ENCODE measurements at regions not wholly inside any gene's neighbourhood (a gene's known extent, or its start where the extent isn't known, plus 50 kb on each side); places are given as distances from the start of the nearest gene placed in this dataset.

DNA sequence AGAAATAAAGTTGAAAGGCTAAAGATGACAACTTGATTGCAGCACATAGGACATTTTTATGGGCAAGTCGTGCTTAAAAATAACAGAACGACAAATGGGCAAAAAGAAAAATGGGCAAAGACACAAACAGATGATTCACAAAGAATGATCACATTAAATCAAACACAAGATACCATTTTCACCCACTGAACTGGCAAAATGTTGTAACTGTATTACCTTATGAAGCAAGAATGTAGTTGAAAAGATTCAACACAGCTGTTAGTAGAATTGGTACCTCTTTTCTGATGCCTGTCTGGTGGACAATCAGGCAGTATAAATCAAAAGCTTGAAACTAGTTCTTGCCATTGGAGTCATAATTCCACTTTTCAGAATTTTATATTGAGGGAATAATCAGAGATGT is 81.0 kb upstream of the PALM2AKAP2 start:
- H3K9me2 ChIP-seq (ENCODE audit: insufficient read depth), result no peaks in the 10 kb centered on the region
- H3K9ac ChIP-seq (ENCODE audit: low read length), result no peak overlapping the region
- intact Hi-C loops (cut with micrococcal nuclease), result no loop called here
- no peak for TF ChIP-seq ELF1 (IDR thresholded peaks at IDR 0.05; ENCODE audit: borderline replicate concordance, low read depth)
- no peak for TF ChIP-seq SRF (IDR thresholded peaks at IDR 0.05; ENCODE audit: low read depth)
- H3K4me3 ChIP-seq (replicated peaks in 1 of 2; ENCODE audit: low read depth in 1 of 2, low read length in 2 of 2), result no peak overlapping the region
- DNase-seq (ENCODE audit: low read depth, low spot score), result no peak
- H3K4me2 ChIP-seq (ENCODE audit: low read length), result no peak overlapping the region
- ChIA-PET RAD21 (ENCODE audit: low non-redundant PET in 1 of 2, low total read pairs in 2 of 2, uncharacterized antibody in 2 of 2, unreplicated experiment in 2 of 2) (no interaction called here), CTCF (no interaction called here), POLR2A (no interaction called here)
- H3K9me3 ChIP-seq (ENCODE audit: control insufficient read depth in 1 of 2, insufficient read depth in 1 of 2, low read depth in 1 of 2, low read length in 2 of 2), result no peaks in the 10 kb centered on the region
- no peaks in the 10 kb centered on the region for H3K36me3 ChIP-seq (ENCODE audit: control insufficient read depth in 1 of 2, insufficient read depth in 2 of 2, low read length in 2 of 2)
- H3K4me1 ChIP-seq (ENCODE audit: control insufficient read depth in 1 of 2, insufficient read depth in 2 of 2, low read length in 2 of 2), result no peaks in the 10 kb centered on the region
- no TSS peak for BruUV-seq (replicated peaks)
- no peaks in the 10 kb centered on the region for H3K79me2 ChIP-seq (ENCODE audit: insufficient read depth, low read length)
- ATAC-seq, result no peak
- H3K27me3 ChIP-seq (ENCODE audit: insufficient read depth, low read length), result peaks cover 26% of the 10 kb centered on the region
- no peaks in the 10 kb centered on the region for H4K20me1 ChIP-seq (ENCODE audit: insufficient read depth)
- H2AFZ ChIP-seq (ENCODE audit: low read depth, low read length, poor library complexity, severe bottlenecking), result no peak overlapping the region
- H3K27ac ChIP-seq (ENCODE audit: low read depth, low read length), result no peak overlapping the region

DNA sequence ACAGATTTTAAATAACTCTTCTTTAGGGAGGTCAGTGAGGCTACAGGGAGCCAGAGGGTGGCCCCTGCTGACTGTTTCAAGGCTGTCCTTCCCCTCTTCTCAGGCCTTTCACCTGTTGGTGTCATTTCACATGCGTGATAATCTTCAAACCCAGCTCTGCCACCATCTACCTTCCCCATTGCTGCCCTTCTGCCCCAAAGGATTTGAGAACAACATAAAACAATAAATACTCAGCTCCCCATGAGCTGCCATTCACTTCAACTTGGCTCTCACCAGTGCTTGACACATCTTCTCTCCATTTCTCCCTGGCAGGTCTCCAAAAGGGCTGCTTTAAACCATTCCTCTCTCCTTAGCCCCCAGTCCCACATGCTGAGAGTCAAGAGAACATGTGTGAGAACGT is 75.5 kb upstream of the PALM2AKAP2 start:
- H3K36me3 ChIP-seq (ENCODE audit: control insufficient read depth in 1 of 2, insufficient read depth in 2 of 2, low read length in 2 of 2), result no peaks in the 10 kb centered on the region
- ATAC-seq (no peak), DNase-seq (ENCODE audit: low read depth, low spot score) (no peak)
- no peaks in the 10 kb centered on the region for H3K4me1 ChIP-seq (ENCODE audit: control insufficient read depth in 1 of 2, insufficient read depth in 2 of 2, low read length in 2 of 2)
- intact Hi-C loops (cut with micrococcal nuclease), result no loop called here
- no peaks in the 10 kb centered on the region for H3K9me3 ChIP-seq (ENCODE audit: control insufficient read depth in 1 of 2, insufficient read depth in 1 of 2, low read depth in 1 of 2, low read length in 2 of 2)
- H2AFZ ChIP-seq (ENCODE audit: low read depth, low read length, poor library complexity, severe bottlenecking), result no peak overlapping the region
- H3K4me3 ChIP-seq (replicated peaks in 1 of 2; ENCODE audit: low read depth in 1 of 2, low read length in 2 of 2), result no peak overlapping the region
- H3K9ac ChIP-seq (ENCODE audit: low read length), result no peak overlapping the region
- peaks cover 52% of the 10 kb centered on the region for H3K27me3 ChIP-seq (ENCODE audit: insufficient read depth, low read length)
- no peak overlapping the region for H3K4me2 ChIP-seq (ENCODE audit: low read length)
- no peaks in the 10 kb centered on the region for H3K79me2 ChIP-seq (ENCODE audit: insufficient read depth, low read length)
- RAD21 ChIA-PET (ENCODE audit: low non-redundant PET in 1 of 2, low total read pairs in 2 of 2, uncharacterized antibody in 2 of 2, unreplicated experiment in 2 of 2), result no interaction called here
- no peaks in the 10 kb centered on the region for H3K9me2 ChIP-seq (ENCODE audit: insufficient read depth)
- no TSS peak for BruUV-seq (replicated peaks)
- CTCF ChIA-PET, result no interaction called here
- no peak overlapping the region for H3K27ac ChIP-seq (ENCODE audit: low read depth, low read length)
- no peaks in the 10 kb centered on the region for H4K20me1 ChIP-seq (ENCODE audit: insufficient read depth)
- TF ChIP-seq, protein P1, sequence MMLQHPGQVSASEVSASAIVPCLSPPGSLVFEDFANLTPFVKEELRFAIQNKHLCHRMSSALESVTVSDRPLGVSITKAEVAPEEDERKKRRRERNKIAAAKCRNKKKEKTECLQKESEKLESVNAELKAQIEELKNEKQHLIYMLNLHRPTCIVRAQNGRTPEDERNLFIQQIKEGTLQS (IDR thresholded peaks at IDR 0.05), result no peak
- TF ChIP-seq RAD21 (IDR thresholded peaks at IDR 0.05; ENCODE audit: low read depth), result no peak
- TF ChIP-seq, protein P2, sequence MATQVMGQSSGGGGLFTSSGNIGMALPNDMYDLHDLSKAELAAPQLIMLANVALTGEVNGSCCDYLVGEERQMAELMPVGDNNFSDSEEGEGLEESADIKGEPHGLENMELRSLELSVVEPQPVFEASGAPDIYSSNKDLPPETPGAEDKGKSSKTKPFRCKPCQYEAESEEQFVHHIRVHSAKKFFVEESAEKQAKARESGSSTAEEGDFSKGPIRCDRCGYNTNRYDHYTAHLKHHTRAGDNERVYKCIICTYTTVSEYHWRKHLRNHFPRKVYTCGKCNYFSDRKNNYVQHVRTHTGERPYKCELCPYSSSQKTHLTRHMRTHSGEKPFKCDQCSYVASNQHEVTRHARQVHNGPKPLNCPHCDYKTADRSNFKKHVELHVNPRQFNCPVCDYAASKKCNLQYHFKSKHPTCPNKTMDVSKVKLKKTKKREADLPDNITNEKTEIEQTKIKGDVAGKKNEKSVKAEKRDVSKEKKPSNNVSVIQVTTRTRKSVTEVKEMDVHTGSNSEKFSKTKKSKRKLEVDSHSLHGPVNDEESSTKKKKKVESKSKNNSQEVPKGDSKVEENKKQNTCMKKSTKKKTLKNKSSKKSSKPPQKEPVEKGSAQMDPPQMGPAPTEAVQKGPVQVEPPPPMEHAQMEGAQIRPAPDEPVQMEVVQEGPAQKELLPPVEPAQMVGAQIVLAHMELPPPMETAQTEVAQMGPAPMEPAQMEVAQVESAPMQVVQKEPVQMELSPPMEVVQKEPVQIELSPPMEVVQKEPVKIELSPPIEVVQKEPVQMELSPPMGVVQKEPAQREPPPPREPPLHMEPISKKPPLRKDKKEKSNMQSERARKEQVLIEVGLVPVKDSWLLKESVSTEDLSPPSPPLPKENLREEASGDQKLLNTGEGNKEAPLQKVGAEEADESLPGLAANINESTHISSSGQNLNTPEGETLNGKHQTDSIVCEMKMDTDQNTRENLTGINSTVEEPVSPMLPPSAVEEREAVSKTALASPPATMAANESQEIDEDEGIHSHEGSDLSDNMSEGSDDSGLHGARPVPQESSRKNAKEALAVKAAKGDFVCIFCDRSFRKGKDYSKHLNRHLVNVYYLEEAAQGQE (IDR thresholded peaks at IDR 0.05; ENCODE audit: low read depth), result no peak
- TF ChIP-seq, protein P3, sequence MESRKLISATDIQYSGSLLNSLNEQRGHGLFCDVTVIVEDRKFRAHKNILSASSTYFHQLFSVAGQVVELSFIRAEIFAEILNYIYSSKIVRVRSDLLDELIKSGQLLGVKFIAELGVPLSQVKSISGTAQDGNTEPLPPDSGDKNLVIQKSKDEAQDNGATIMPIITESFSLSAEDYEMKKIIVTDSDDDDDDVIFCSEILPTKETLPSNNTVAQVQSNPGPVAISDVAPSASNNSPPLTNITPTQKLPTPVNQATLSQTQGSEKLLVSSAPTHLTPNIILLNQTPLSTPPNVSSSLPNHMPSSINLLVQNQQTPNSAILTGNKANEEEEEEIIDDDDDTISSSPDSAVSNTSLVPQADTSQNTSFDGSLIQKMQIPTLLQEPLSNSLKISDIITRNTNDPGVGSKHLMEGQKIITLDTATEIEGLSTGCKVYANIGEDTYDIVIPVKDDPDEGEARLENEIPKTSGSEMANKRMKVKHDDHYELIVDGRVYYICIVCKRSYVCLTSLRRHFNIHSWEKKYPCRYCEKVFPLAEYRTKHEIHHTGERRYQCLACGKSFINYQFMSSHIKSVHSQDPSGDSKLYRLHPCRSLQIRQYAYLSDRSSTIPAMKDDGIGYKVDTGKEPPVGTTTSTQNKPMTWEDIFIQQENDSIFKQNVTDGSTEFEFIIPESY (IDR thresholded peaks at IDR 0.05; ENCODE audit: extremely low read depth, insufficient replicate concordance, low read length), result no peak
- TF ChIP-seq FOSL1 (IDR thresholded peaks at IDR 0.05; ENCODE audit: low read depth), result no peak
- POLR2A ChIA-PET, result no interaction called here

All from HCT116 (cell line).